Erythroblast (primary cell): ENCODE measurements at regions not wholly inside any gene's neighbourhood (a gene's known extent, or its start where the extent isn't known, plus 50 kb on each side); places are given as distances from the start of the nearest gene placed in this dataset.

Experiments
- GATA1 ChIP-seq: IDR thresholded peaks from 2 replicates; pipeline ENCODE4 v1.6.1; 2011; ENCODE audit warnings: low read depth, mild to moderate bottlenecking, control low read depth, low read length, moderate library complexity
- POLR2A ChIP-seq: IDR thresholded peaks from 2 replicates; pipeline ENCODE4 v1.6.1; 2011; ENCODE audit warnings: mild to moderate bottlenecking, low read length

DNA sequence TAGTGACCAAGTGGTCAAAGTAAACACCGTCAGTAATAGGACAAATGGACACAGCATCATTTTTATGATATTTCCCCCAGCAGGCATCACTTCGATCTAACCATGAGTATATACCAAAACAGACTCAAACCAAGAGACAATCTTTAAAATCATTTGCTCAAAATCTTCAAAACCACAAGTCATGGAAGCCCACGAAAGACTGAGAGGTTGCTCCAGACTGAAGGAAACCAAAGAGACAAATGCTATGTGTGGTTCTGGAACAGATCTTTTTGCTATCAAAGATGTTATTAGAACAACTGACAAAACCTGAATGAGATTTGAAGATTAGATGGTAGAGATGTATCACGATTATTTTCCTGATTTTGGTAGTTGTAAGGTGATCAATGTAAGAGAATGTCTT, 197.7 kb downstream of the TBXT start:
- no peak for TF ChIP-seq POLR2A
- no peak for TF ChIP-seq GATA1
